ENCODE measurements at regions not wholly inside any gene's neighbourhood (a gene's known extent, or its start where the extent isn't known, plus 50 kb on each side); places are given as distances from the start of the nearest gene placed in this dataset.

DNA sequence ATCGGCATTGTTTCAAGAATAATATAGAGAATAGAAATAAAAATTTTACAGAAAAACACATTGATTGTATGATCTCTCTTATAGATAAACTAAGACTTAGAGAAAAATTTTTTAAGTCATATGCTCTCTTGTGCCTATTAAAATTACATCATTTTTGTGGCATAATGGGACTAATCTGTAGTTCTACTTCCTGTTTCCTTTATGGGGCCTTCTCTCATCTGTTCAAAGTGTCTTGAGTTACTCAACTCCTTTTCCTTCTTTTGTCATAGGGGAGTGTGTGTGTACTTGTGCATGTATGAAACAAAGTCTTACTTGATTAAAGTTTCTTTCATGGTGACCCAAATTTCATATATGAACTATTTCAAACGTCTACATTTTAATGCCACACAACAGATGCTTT lies 1448.9 kb upstream of the TENM3 start (continued):
- TF ChIP-seq, protein P1, sequence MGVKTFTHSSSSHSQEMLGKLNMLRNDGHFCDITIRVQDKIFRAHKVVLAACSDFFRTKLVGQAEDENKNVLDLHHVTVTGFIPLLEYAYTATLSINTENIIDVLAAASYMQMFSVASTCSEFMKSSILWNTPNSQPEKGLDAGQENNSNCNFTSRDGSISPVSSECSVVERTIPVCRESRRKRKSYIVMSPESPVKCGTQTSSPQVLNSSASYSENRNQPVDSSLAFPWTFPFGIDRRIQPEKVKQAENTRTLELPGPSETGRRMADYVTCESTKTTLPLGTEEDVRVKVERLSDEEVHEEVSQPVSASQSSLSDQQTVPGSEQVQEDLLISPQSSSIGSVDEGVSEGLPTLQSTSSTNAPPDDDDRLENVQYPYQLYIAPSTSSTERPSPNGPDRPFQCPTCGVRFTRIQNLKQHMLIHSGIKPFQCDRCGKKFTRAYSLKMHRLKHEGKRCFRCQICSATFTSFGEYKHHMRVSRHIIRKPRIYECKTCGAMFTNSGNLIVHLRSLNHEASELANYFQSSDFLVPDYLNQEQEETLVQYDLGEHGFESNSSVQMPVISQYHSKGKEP (CRISPR knock-in tag; IDR thresholded peaks at IDR 0.05): no peak

DNA sequence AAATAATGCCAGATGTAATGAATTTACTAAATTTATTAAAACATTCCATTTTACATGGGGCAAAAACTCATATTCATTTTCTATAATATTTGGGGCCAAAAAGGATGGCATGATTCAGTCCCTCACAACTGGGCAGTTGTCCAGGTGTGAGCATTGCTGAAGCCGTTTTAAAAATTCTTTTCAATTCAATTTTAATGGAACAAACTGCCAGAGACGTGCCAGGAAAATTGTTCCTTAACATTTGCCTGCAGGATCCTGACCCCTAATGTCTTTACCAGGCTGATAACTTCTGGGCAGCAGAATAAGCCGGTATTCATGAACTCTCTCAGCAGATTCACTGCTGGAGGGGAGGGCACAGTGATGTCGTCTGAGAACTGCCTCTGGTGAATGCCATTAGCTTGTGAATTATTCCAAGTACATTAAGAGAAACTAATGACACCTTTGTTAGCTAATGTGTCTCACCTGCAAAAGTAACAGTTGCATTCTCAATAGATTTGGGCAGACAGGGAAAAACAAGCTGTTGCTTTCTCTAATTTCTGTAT lies 1445.1 kb upstream of the TENM3 start:
- no peak for FAIRE-seq
- ChIA-PET POLR2A (no interaction called here), CTCF (ENCODE audit: low intra/inter-chr PET ratio, low total read pairs) (no interaction called here)
- no peaks in the 10 kb centered on the region for H4K20me1 ChIP-seq (ENCODE audit: insufficient read depth, low read length)
- H3K27ac ChIP-seq (ENCODE audit: extremely low read length, insufficient read depth, low read length): no peak overlapping the region
- no peak for DNase-seq (ENCODE audit: low spot score)
- no TSS peak for BruUV-seq (replicated peaks)
- WGBS (ENCODE audit: low lambda C conversion rate): 2% methylated on average over 4 of the region's 4 CpGs
- H3K36me3 ChIP-seq (replicated peaks in 1 of 2; ENCODE audit: control insufficient read depth in 1 of 2, insufficient read depth in 2 of 2, low read length in 2 of 2): no peaks in the 10 kb centered on the region
- no peaks in the 10 kb centered on the region; a peak in 1 of 5 replicates for H3K27me3 ChIP-seq (ENCODE audit: control insufficient read depth in 1 of 2, insufficient read depth in 2 of 2, low read length in 2 of 2)
- in situ Hi-C loops (cut with HindIII; ENCODE audit: extremely low pct_ligation_motif_present, low pct_unique_long_range_greater_than_20kb) (no loop called here), intact Hi-C loops (cut with micrococcal nuclease; ENCODE audit: unreplicated experiment) (no loop called here)
- H3K4me1 ChIP-seq (ENCODE audit: insufficient read depth, low read length): no peaks in the 10 kb centered on the region
- H3K9ac ChIP-seq (ENCODE audit: insufficient read depth, low read depth, low read length): no peak overlapping the region
- no peak overlapping the region for H2AFZ ChIP-seq (ENCODE audit: low read length)
- H3K9me3 ChIP-seq (ENCODE audit: low read length): no peaks in the 10 kb centered on the region
- H3K4me2 ChIP-seq (ENCODE audit: low read depth, low read length): no peak overlapping the region
- ATAC-seq: no peak
- no peak overlapping the region for H3K4me3 ChIP-seq (replicated peaks in 1 of 3; ENCODE audit: insufficient read depth in 1 of 3, low read depth in 2 of 3, low read length in 3 of 3)
- H3K79me2 ChIP-seq (ENCODE audit: insufficient read depth, low read length): no peaks in the 10 kb centered on the region
- TF ChIP-seq, protein P2, sequence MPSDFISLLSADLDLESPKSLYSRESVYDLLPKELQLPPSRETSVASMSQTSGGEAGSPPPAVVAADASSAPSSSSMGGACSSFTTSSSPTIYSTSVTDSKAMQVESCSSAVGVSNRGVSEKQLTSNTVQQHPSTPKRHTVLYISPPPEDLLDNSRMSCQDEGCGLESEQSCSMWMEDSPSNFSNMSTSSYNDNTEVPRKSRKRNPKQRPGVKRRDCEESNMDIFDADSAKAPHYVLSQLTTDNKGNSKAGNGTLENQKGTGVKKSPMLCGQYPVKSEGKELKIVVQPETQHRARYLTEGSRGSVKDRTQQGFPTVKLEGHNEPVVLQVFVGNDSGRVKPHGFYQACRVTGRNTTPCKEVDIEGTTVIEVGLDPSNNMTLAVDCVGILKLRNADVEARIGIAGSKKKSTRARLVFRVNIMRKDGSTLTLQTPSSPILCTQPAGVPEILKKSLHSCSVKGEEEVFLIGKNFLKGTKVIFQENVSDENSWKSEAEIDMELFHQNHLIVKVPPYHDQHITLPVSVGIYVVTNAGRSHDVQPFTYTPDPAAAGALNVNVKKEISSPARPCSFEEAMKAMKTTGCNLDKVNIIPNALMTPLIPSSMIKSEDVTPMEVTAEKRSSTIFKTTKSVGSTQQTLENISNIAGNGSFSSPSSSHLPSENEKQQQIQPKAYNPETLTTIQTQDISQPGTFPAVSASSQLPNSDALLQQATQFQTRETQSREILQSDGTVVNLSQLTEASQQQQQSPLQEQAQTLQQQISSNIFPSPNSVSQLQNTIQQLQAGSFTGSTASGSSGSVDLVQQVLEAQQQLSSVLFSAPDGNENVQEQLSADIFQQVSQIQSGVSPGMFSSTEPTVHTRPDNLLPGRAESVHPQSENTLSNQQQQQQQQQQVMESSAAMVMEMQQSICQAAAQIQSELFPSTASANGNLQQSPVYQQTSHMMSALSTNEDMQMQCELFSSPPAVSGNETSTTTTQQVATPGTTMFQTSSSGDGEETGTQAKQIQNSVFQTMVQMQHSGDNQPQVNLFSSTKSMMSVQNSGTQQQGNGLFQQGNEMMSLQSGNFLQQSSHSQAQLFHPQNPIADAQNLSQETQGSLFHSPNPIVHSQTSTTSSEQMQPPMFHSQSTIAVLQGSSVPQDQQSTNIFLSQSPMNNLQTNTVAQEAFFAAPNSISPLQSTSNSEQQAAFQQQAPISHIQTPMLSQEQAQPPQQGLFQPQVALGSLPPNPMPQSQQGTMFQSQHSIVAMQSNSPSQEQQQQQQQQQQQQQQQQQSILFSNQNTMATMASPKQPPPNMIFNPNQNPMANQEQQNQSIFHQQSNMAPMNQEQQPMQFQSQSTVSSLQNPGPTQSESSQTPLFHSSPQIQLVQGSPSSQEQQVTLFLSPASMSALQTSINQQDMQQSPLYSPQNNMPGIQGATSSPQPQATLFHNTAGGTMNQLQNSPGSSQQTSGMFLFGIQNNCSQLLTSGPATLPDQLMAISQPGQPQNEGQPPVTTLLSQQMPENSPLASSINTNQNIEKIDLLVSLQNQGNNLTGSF (CRISPR knock-in tag; IDR thresholded peaks at IDR 0.05): no peak
- TF ChIP-seq NFATC3 (CRISPR knock-in tag; IDR thresholded peaks at IDR 0.05) (no peak), PAWR (CRISPR knock-in tag; IDR thresholded peaks at IDR 0.05; ENCODE audit: borderline replicate concordance) (no peak), ZFP90 (CRISPR knock-in tag; IDR thresholded peaks at IDR 0.05; ENCODE audit: borderline replicate concordance) (no peak), ZNF382 (CRISPR knock-in tag; IDR thresholded peaks at IDR 0.05; ENCODE audit: borderline replicate concordance) (no peak), ZEB1 (IDR thresholded peaks at IDR 0.05; ENCODE audit: insufficient replicate concordance, low read depth) (no peak), ZNF496 (CRISPR knock-in tag; IDR thresholded peaks at IDR 0.05; ENCODE audit: insufficient replicate concordance) (no peak), RBM39 (IDR thresholded peaks at IDR 0.05; ENCODE audit: low read depth, low read length, poor library complexity, severe bottlenecking) (no peak), CBX1 (IDR thresholded peaks at IDR 0.05; ENCODE audit: low read depth) (no peak)
- TF ChIP-seq, protein P3, sequence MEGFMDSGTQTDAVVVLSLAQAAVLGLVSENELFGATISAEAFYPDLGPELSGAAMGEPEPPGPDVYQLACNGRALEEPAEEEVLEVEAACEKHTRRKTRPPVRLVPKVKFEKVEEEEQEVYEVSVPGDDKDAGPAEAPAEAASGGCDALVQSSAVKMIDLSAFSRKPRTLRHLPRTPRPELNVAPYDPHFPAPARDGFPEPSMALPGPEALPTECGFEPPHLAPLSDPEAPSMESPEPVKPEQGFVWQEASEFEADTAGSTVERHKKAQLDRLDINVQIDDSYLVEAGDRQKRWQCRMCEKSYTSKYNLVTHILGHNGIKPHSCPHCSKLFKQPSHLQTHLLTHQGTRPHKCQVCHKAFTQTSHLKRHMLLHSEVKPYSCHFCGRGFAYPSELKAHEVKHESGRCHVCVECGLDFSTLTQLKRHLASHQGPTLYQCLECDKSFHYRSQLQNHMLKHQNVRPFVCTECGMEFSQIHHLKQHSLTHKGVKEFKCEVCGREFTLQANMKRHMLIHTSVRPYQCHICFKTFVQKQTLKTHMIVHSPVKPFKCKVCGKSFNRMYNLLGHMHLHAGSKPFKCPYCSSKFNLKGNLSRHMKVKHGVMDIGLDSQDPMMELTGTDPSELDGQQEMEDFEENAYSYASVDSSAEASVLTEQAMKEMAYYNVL (CRISPR knock-in tag; IDR thresholded peaks at IDR 0.05; ENCODE audit: borderline replicate concordance): no peak
- TF ChIP-seq, protein P4, sequence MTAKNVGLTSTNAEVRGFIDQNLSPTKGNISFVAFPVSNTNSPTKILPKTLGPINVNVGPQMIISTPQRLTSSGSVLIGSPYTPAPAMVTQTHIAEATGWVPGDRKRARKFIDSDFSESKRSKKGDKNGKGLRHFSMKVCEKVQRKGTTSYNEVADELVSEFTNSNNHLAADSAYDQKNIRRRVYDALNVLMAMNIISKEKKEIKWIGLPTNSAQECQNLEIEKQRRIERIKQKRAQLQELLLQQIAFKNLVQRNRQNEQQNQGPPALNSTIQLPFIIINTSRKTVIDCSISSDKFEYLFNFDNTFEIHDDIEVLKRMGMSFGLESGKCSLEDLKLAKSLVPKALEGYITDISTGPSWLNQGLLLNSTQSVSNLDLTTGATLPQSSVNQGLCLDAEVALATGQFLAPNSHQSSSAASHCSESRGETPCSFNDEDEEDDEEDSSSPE (CRISPR knock-in tag; IDR thresholded peaks at IDR 0.05): no peak

Measured in HepG2 (cell line).